HG03457 (cell line): ENCODE measurements at regions not wholly inside any gene's neighbourhood (a gene's known extent, or its start where the extent isn't known, plus 50 kb on each side); places are given as distances from the start of the nearest gene placed in this dataset.

Source experiments
- ATAC-seq: cut with Tn5 transposase; IDR thresholded peaks from one replicate; pipeline ENCODE4 v1.9.1; 2021; ENCODE audit warnings: moderate number of reproducible peaks; ENCODE audit not compliant: unreplicated experiment

DNA sequence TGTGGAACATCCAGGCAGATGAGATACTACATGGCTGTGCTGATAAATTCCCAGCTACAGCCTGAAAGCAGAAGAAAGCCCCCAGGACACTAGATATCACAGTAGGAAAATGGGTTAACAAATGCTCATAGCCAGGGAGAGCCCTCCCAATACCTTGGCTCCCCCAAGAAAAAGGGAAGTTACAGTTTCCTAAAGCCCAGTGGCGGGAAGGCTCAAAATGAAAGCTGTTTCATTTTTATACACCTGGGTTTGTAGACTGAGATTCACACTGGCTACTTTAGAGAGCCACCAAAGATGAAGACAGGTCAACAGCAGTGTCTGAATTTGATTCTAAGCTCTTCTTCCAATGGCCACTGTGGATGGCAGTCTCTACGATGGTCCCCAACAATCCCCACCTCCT is 55.0 kb upstream of the TOPAZ1 start:
- ATAC-seq = no peak
